NCI-H524 (cell line): ENCODE measurements at regions not wholly inside any gene's neighbourhood (a gene's known extent, or its start where the extent isn't known, plus 50 kb on each side); places are given as distances from the start of the nearest gene placed in this dataset.
"Not testable (repeated sequence)": the region's sequence is repeated elsewhere in the genome, so short reads cannot be mapped to it uniquely, and the experiment has no call there.

Experiments
- DNase-seq, 2 experiments: peaks; one replicate each; lab custom pipeline; 2025; lab: John Stamatoyannopoulos, UW

GRCh38 chr16:29130131-29130711 is 145.4 kb downstream of the LAT start:
- not testable (repeated sequence) for DNase-seq

DNA sequence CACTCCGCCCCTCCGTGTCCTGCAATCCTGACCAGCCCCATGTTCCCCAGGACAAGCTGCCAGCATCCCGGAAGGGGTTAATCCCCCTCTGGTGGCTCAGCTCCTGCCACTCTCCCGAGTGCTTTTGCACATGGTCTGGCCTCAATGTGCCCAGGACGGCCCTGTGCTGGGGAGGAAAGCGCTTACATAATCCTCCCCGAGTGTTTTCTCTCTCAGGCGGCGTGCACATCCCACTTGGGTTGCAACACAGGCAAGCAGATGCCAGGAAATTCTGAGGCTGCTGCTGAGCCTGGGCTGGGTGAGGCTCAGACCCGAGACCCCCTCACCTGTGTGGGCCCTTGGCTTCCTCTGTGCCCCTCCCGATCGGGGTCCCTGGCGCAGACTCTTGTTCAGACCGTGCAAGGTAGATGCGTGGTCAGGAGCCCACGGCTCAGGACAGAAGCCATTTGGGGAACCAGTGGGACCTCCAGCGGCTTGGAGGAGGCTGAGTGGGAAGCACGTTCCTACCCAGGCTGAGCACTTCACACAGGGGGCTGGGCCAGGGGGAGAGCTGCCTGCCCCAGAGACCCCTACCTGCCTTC is 144.7 kb downstream of the LAT start:
- peak in 1 of 2 experiments; percentile 15 for DNase-seq

DNA sequence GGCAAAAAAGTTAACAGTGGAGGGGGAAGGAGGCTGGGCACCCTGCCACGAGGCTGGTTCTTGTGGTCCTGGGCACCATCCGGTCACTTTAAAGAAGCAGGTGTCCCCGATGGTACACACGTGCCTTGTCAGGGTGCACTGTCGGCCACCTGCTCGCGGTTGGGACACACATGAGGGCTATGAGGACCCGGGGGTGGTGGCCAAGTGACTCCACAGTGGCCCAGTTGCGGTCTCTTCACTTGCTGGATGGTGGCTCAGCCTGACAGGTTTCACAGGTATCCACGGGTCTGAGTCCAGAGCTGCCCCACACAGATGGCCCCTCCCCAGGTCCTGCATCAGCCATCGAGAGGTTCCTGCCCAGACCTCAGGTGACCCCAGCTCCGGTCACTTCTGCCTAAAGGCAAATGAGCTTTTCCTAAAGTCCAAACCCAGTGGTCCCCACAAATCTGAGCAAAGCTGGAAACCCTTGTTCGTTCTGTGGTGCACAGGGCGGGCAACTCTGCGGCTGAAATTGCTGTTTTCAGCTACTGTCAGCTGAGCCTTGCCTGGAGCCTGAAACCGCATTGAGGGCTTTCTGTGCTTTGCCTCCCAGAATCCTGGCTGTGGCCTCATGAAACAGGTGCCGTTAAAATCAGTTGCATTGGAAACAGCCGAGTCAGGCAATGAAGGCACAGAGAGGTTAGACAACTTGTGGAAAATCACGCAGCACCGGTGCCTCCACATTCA is 144.0 kb downstream of the LAT start:
- DNase-seq, result not testable (repeated sequence)

DNA sequence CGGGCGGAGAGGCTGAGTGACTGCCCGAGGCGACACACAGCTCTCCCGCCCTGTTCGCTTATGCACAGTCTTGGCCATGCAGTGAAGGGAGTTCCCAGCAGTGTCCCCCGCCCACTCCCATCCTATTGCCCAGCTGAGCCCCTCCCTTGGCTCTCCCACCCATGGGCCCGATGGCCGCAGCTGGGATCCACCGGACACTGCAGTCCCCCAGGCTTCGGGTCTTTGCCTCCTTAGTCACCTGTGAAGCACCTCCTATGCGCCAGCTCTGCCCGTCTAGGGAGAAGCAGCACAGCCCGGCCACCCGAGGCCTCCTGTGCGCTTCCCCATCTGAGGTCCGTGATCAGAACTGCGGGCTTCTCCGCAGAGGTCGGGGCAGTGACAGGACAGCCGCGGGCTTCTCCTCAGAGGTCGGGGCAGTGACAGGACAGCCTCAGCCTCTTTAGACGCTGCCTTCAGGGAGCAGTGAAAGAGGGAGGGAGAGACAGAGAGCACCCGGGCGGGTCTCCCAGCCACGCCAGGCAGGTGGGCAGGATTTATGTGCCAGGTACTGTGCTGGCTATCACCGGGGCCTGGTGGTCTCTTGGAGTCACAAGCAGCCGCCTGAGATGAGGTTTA is 143.1 kb downstream of the LAT start:
- not testable (repeated sequence) for DNase-seq

DNA sequence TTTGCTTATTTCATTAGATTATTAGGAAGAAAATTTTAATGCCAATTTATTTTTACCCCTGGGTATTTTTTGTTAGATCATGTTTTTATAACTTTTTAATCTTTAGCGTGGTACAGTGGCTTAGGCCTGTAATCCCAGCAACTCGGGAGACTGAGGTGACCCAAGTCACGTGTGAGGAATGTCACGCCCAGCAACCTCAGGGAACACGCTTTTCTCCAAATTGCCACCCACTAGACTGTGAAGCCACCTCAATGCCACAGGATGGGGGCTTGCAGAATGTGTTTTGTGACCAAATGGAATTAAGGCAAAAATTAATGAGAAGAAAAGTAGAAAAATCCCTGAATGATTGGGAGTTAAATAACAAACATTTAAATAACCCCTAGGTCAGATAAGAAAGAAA is 141.8 kb downstream of the LAT start:
- no peak for DNase-seq

DNA sequence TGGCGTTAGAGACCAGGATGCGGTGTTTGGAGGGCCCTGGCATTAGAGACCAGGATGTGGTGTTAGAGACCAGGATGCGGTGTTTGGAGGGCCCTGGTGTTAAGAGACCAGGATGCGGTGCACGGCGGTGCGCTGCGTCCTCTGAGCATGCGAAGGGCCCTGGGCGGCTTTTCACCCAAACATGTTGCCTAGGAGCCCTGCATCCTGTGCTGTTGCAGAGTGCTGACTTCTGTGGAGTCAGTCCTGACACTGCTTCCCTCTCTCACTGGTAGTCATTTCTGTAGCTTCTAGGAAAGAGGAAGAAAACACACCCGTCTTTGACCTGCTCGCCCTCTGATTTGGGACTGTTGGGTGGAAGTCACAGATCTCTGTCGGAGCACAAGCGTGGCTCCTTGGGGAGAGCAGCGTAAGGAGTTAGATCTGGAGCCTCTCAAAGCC is 141.2 kb downstream of the LAT start:
- no peak for DNase-seq

DNA sequence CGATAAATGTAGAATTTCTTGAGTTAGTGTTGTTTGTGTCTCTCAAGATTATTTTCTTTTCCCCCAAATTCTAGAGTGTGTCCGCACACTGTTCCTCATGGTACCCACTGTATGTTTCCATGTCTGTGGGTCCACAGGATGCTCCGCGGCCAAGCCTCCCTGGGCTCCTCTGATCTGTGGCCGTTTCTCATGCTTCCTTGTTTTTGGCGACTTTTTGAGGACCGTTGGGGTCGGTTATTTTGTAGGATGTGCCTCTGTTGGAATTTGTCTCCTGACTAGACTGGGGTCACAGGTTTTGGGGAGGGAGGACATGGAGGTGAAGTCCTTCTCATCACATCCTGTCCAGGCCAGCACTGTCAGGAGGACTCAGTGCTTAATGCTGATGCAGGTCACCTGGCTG is 140.0 kb downstream of the LAT start:
- DNase-seq, result no peak

DNA sequence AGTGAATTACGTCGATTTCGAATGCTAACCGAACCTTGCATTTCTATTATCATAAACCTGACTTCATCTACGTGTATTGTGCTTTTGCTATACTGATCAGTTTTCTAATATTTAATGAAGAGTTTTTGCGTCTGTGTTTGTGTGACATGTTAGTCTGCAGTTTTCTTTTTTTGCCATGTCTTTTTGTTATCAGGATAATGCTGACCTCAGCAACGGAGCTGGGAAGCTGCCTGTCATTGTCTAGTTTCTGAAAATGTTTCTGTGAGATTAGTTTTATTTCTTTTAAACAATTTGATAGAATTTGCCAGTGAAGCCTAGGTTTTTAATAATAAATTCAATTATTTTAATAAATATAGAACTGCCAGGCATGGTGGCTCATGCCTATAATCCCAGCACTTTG is 139.3 kb downstream of the LAT start:
- DNase-seq, result not testable (repeated sequence)

DNA sequence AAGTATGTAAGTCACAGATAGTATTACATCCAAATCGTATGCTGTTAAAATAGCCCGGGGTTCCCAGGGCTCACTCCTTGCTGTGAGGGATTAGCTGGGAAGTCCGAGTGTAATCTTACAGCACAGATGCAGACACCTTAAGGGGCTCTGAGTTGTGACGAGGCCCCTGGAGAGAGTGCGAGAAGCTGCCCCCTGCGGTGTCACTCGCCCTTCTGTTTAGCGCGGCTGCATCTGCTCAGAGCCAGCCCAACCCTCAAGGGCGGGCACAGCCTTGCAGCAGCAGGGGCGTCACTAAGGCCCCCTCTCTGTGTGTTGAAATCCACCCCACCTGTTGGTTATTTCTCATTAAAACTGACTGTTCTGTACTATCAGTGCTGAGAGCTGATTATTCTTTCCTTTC is 135.8 kb downstream of the LAT start:
- DNase-seq, result peak; percentile 98 to 99

DNA sequence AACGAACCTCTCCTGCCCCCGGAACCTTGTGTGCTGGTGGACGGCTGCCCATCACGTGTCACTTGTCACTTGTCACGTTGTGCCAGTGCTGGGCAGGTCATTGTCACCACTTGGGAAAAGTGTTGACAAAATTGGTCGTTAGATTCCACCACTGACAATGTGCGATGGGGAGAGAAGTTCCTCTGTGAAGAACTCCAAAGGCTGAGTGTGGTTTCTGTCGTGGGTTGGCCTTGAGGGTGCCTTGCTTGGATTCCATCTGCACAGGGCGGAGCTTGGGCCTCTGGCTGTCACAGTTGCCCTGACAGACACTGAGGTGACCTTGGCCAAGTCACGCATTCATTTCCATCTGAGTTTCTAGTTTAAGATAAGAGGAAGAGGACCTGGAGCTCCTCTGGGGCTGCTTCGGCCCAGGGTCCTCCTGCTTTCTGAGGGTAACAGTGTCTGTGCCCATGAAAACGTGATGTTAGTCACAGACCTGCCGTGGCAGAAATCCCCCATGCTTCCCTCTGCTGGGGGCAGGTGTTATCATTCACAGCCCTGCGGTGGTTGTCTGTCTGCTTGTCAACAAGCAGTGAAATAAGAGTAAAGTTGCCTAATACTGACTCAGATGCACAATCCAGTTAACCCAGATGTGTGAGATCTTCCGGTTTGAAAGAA is 133.6 kb downstream of the LAT start:
- not testable (repeated sequence) for DNase-seq

GRCh38 chr16:29117631-29118030 is 132.8 kb downstream of the LAT start:
- DNase-seq, result no peak

DNA sequence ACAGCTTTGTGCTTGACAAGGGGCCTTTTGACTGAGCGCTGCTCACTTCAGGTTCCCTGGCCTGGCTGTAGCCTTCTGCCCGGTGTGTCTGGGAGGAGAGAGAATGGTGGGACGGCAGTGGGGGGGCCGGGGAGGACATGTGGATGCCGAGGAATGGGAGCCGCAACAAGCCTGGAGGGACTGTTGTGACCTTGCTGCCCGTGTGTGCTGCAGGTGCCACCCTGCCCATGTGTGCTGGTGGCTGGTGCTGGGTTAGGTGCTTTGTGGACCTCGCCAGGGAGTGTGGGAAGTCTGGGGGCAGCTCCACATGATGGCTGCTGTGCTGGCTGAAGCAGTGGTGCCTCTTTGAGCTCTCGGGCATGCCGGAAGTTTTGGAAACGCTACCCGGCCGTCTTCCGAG is 132.1 kb downstream of the LAT start:
- DNase-seq, result no peak

DNA sequence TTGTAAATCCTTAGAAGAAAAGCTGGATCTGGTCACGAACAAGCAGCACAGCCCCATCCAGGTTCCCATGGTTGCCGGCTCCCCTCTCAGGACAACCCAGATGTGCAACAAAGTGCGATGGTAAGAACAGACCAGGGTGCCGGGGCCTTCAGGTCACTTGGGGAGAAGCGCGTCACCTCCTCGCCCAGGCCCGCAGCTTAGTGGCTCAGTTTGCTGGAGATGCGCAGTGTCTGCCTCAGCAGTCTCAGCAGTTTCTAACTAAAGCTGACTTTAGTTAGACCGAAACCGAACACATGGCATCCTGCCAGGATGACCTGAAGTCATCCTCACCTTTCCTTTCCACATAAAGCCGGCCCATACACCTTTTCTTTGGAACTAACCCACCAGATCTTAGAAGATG is 131.4 kb downstream of the LAT start:
- not testable (repeated sequence) for DNase-seq

DNA sequence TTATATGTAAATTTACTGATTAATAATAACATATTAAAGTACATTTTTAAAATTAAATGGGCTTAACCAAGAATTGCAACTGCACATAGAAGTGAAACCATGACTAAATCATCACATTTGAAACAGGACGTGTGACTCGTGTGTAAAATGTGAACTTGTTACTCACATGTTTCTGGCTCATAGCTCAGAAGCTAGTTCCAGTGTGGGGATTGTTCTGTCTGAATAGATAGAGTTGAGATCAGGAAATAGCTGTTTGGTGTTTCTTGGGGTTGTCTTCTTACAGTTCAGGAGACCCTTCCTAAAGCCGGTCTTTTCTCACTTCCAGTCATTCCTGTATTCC is 130.9 kb downstream of the LAT start:
- not testable (repeated sequence) for DNase-seq

GRCh38 chr16:29114989-29115801 is 130.3 kb downstream of the LAT start:
- peak in 1 of 2 experiments; percentile 47 for DNase-seq

DNA sequence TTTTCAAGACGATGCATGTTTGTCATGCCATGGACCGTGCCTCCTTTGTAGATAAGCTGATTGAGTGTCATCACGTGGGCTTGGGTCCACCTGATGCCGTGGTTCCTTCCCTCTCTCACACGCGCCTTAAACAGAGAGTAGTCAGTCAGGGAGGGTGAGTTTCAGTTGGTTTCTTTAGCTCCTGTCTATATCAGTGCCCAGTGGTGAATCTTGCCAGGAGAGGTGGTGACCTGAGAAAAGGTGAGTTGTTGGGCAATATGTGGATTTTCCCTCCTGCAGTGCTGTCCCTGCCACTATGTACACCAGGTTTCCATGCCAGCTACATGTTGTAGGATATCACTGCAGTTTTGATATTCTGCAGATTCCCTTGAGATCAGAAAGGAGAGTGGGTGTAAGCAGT is 129.7 kb downstream of the LAT start:
- DNase-seq, result no peak

GRCh38 chr16:29113446-29113845 is 128.6 kb downstream of the LAT start:
- not testable (repeated sequence) for DNase-seq

- no peak for DNase-seq
Measured at GRCh38 chr16:29112755-29113347, 128.0 kb downstream of the LAT start.

- DNase-seq, result not testable (repeated sequence)
Measured at GRCh38 chr16:29111901-29112680, 127.2 kb downstream of the LAT start.

GRCh38 chr16:29111421-29111820 is 126.6 kb downstream of the LAT start:
- no peak for DNase-seq
